ENCODE measurements at regions not wholly inside any gene's neighbourhood (a gene's known extent, or its start where the extent isn't known, plus 50 kb on each side); places are given as distances from the start of the nearest gene placed in this dataset.

DNA sequence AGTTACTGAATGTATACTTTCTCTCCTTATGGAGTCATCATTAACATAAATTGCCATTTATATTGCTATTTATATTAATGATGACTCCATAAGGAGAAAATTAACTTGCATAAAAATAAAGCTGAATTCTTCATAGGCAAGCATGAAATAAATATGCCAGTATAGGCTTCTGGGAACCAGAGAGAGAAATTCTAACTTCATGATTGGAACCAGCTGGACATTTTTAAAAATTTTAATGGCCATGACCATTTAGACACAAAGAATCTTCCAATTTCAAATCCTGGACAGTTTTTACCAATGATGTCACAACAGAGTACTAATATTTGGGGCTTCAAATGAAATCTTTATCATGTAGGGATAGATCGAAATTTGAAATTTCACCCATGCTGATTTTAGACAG, 268.7 kb downstream of the PTGER3 start:
- TF ChIP-seq POLR2AphosphoS5 (IDR thresholded peaks at IDR 0.05) (no peak), POLR2A (IDR thresholded peaks at IDR 0.05) (no peak)

All from sigmoid colon (tissue), 4 donors.